ENCODE measurements at regions not wholly inside any gene's neighbourhood (a gene's known extent, or its start where the extent isn't known, plus 50 kb on each side); places are given as distances from the start of the nearest gene placed in this dataset.

GRCh38 chr5:167861129-167861927 lies 430.1 kb upstream of the WWC1 start:
- TF ChIP-seq, protein P1, sequence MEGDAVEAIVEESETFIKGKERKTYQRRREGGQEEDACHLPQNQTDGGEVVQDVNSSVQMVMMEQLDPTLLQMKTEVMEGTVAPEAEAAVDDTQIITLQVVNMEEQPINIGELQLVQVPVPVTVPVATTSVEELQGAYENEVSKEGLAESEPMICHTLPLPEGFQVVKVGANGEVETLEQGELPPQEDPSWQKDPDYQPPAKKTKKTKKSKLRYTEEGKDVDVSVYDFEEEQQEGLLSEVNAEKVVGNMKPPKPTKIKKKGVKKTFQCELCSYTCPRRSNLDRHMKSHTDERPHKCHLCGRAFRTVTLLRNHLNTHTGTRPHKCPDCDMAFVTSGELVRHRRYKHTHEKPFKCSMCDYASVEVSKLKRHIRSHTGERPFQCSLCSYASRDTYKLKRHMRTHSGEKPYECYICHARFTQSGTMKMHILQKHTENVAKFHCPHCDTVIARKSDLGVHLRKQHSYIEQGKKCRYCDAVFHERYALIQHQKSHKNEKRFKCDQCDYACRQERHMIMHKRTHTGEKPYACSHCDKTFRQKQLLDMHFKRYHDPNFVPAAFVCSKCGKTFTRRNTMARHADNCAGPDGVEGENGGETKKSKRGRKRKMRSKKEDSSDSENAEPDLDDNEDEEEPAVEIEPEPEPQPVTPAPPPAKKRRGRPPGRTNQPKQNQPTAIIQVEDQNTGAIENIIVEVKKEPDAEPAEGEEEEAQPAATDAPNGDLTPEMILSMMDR (IDR thresholded peaks at IDR 0.05), result no peak
- no peak for TF ChIP-seq ZFX (IDR thresholded peaks at IDR 0.05; ENCODE audit: borderline replicate concordance)
- no peak overlapping the region for H3K27ac ChIP-seq

DNA sequence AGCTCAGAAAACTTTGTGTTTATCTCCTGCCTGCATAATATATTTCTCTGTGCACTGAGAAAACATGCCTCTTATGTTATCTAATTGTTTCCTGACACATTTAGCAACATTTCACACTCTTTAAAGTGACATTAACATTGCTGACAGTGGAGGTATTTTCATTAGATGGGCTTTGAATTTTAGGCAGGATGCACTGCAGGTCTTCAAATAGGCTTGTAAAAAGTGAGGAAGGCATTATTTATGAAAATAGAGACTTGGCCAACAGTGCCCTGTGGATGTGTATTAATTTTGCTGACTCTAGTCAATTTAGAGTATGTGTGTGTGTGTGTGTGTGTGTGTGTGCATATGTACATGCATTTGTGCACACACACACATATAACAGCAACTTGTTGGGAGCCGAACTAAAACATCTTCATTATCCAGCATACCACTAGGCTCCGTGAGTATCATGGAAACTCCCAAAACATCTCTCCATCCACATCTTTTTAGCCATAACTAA lies 429.5 kb upstream of the WWC1 start:
- H3K27ac ChIP-seq, result no peak overlapping the region
- TF ChIP-seq, protein P1 (IDR thresholded peaks at IDR 0.05), result no peak
- TF ChIP-seq ZFX (IDR thresholded peaks at IDR 0.05; ENCODE audit: borderline replicate concordance), result no peak

- TF ChIP-seq ZFX (IDR thresholded peaks at IDR 0.05; ENCODE audit: borderline replicate concordance), result no peak
- TF ChIP-seq, protein P1 (IDR thresholded peaks at IDR 0.05), result no peak
- H3K27ac ChIP-seq, result no peak overlapping the region
These were observed 427.6 kb upstream of the WWC1 start for GRCh38 chr5:167863883-167864282.

GRCh38 chr5:167864801-167865200 lies 426.6 kb upstream of the WWC1 start:
- no peak for TF ChIP-seq ZFX (IDR thresholded peaks at IDR 0.05; ENCODE audit: borderline replicate concordance)
- TF ChIP-seq, protein P1 (IDR thresholded peaks at IDR 0.05), result no peak
- no peak overlapping the region for H3K27ac ChIP-seq

- TF ChIP-seq ZFX (IDR thresholded peaks at IDR 0.05; ENCODE audit: borderline replicate concordance), result no peak
- TF ChIP-seq, protein P1 (IDR thresholded peaks at IDR 0.05), result no peak
- no peak overlapping the region for H3K27ac ChIP-seq
These were observed 424.6 kb upstream of the WWC1 start for GRCh38 chr5:167866797-167867196.

DNA sequence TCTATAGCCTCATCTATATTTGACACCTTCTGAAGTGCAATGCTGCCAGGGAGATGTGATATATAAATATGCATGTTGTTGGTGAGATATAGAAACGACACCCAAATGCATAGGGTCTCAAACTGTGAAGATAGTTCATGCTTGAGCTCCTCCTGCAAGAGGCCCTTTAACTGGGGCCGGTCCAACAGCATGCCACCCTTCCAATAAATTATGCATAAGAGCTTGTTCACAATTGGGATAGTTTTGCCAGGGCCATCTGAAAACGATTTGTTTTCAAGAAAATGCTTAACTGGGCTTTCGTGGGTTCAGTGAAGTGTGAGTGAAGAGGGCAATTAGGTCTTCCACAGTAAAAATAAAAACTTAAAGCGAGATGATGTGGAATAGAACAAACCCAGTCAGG lies 424.2 kb upstream of the WWC1 start:
- TF ChIP-seq ZFX (IDR thresholded peaks at IDR 0.05; ENCODE audit: borderline replicate concordance), result no peak
- TF ChIP-seq, protein P1 (IDR thresholded peaks at IDR 0.05), result no peak
- H3K27ac ChIP-seq, result no peak overlapping the region

DNA sequence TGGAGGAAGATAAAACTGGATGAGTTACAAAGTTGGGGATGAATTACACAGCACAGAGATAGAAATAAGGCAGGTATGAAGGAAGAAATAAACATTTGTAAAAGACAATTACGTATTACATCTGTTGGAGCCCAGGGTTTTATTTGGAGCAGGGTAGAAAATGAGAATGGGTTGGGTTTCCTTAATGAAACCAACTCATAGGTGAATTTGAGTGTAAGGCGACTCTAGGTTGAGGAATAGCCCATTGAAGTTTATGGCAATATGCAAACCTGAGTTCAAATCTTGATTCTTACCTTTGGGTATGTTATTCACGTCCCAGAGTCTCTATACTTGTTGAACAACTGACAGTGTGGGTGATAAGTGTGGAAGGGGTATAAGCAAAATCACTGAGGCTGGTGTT lies 422.3 kb upstream of the WWC1 start:
- no peak for TF ChIP-seq ZFX (IDR thresholded peaks at IDR 0.05; ENCODE audit: borderline replicate concordance)
- TF ChIP-seq, protein P1 (IDR thresholded peaks at IDR 0.05), result no peak
- H3K27ac ChIP-seq, result no peak overlapping the region
